H1 (cell line): ENCODE measurements at regions not wholly inside any gene's neighbourhood (a gene's known extent, or its start where the extent isn't known, plus 50 kb on each side); places are given as distances from the start of the nearest gene placed in this dataset.

ENCODE experiments used
- CTCF ChIA-PET: fragments of 300-600 bp; sonication (Branson Sonifier 250); formaldehyde crosslinking; loops from one replicate; lab custom pipeline; 2021; ENCODE audit not compliant: partially characterized antibody; lab: Charles Lee
- POLR2A ChIA-PET: fragments of 300-600 bp; sonication (Branson Sonifier 250); formaldehyde crosslinking; loops from one replicate; lab custom pipeline; 2021; ENCODE audit warnings: inconsistent platforms; ENCODE audit not compliant: partially characterized antibody; lab: Charles Lee
- DNase-seq, 2 experiments: peaks; one replicate each; pipeline versions ENCODE4 v3.0.0 to v3.0.0-alpha.2; 2010 to 2022; ENCODE audit warnings: low spot score in 2 of 2, low read depth in 1 of 2, mixed read lengths in 1 of 2
- FAIRE-seq: peaks from 2 replicates; lab custom pipeline; 2011; peaks lifted over from hg19 to GRCh38; lab: Jason Lieb, UNC
- H2AFZ ChIP-seq: 2 replicates; pipeline ENCODE4 v1.8.1; 2012; ENCODE audit warnings: low read length, inconsistent platforms
- H2AK5ac ChIP-seq: 2 replicates; pipeline ENCODE4 v1.6.1; 2013; ENCODE audit warnings: low read depth, low read length
- H2BK120ac ChIP-seq: replicated peaks from 2 replicates; pipeline ENCODE3; 2013; ENCODE audit warnings: low read depth, low read length, inconsistent platforms
- H2BK12ac ChIP-seq: 2 replicates; pipeline ENCODE4 v1.6.1; 2013; ENCODE audit warnings: low read depth, low read length
- H2BK15ac ChIP-seq: 2 replicates; pipeline ENCODE4 v1.6.1; 2013; ENCODE audit warnings: low read length
- H2BK20ac ChIP-seq: 2 replicates; pipeline ENCODE4 v1.6.1; 2013; ENCODE audit warnings: low read length
- H2BK5ac ChIP-seq: 2 replicates; pipeline ENCODE4 v1.6.1; 2013; ENCODE audit warnings: low read depth, low read length
- H3K14ac ChIP-seq: 2 replicates; pipeline ENCODE4 v1.6.1; 2013; ENCODE audit warnings: inconsistent platforms; ENCODE audit not compliant: insufficient read length
- H3K18ac ChIP-seq: 2 replicates; pipeline ENCODE4 v1.6.1; 2013; ENCODE audit warnings: low read length; ENCODE audit errors: extremely low read depth
- H3K23ac ChIP-seq: 2 replicates; pipeline ENCODE4 v1.6.1; 2013; ENCODE audit warnings: inconsistent platforms; ENCODE audit not compliant: insufficient read length
- H3K23me2 ChIP-seq: 2 replicates; pipeline ENCODE4 v1.6.1; 2013; ENCODE audit warnings: low read depth, low read length
- H3K27ac ChIP-seq: 2 replicates; pipeline ENCODE4 v1.6.1; 2011; ENCODE audit warnings: low read depth, low read length, inconsistent platforms
- H3K27me3 ChIP-seq, 4 experiments: replicated peaks in 1 of 4; 1 replicate in 1 of 4; 2 replicates in 3 of 4; pipeline versions ENCODE4 v1.6.1 to v1.8.1; 2011 to 2013; ENCODE audit warnings: low read length in 3 of 4, mild to moderate bottlenecking in 3 of 4, inconsistent platforms in 2 of 4, mixed read lengths in 2 of 4, moderate library complexity in 1 of 4; ENCODE audit not compliant: control insufficient read depth in 3 of 4, insufficient read depth in 3 of 4; ENCODE audit errors: extremely low read depth in 1 of 4
- H3K36me3 ChIP-seq, 4 experiments: 2 replicates each; pipeline versions ENCODE4 v1.6.1 to v1.8.1; 2011 to 2013; ENCODE audit warnings: mild to moderate bottlenecking in 4 of 4, low read length in 3 of 4, moderate library complexity in 2 of 4, control low read depth in 1 of 4, inconsistent platforms in 1 of 4; ENCODE audit not compliant: insufficient read depth in 4 of 4, control insufficient read depth in 2 of 4
- H3K4ac ChIP-seq: replicated peaks from 2 replicates; pipeline ENCODE3; 2013; ENCODE audit warnings: low read length, low read depth, mixed read lengths, inconsistent platforms; ENCODE audit not compliant: insufficient read length
- H3K4me1 ChIP-seq, 4 experiments: replicated peaks in 1 of 4; 1 replicate in 1 of 4; 2 replicates in 3 of 4; pipeline versions ENCODE4 v1.6.1 to v1.8.1; 2011 to 2013; ENCODE audit warnings: low read length in 3 of 4, inconsistent platforms in 2 of 4, mixed read lengths in 1 of 4; ENCODE audit not compliant: insufficient read depth in 4 of 4, control insufficient read depth in 3 of 4
- H3K4me2 ChIP-seq, 2 experiments: 2 replicates each; pipeline versions ENCODE4 v1.6.1 to v1.8.1; 2011 to 2013; ENCODE audit warnings: low read depth in 2 of 2, low read length in 2 of 2, control low read depth in 1 of 2, inconsistent platforms in 1 of 2, mild to moderate bottlenecking in 1 of 2; ENCODE audit not compliant: insufficient read depth in 1 of 2
- H3K4me3 ChIP-seq, 4 experiments: fragments of 200-600, 300-600 bp in 1 of 4; sonication (generic), shearing (Covaris generic), sonication (Bioruptor Twin) in 1 of 4; 2 replicates each; pipeline versions ENCODE4 v1.5.1 to v1.8.1; 2011 to 2016; ENCODE audit warnings: low read length in 4 of 4, low read depth in 3 of 4, control low read depth in 2 of 4, inconsistent platforms in 2 of 4, mild to moderate bottlenecking in 2 of 4, mixed read lengths in 1 of 4, moderate library complexity in 1 of 4; ENCODE audit not compliant: insufficient read depth in 2 of 4; ENCODE audit errors: extremely low read depth in 1 of 4
- H3K56ac ChIP-seq: replicated peaks from 2 replicates; pipeline ENCODE3; 2013; ENCODE audit warnings: low read depth, mild to moderate bottlenecking, mixed read lengths, low read length, inconsistent platforms; ENCODE audit not compliant: insufficient read length
- H3K79me1 ChIP-seq: 2 replicates; pipeline ENCODE4 v1.6.1; 2013; ENCODE audit warnings: low read depth, low read length, control low read depth
- H3K79me2 ChIP-seq, 2 experiments: 2 replicates each; pipeline versions ENCODE4 v1.6.1 to v1.8.1; 2012 to 2013; ENCODE audit warnings: low read length in 2 of 2, mild to moderate bottlenecking in 2 of 2, inconsistent platforms in 1 of 2; ENCODE audit not compliant: insufficient read depth in 2 of 2, control insufficient read depth in 1 of 2
- H3K9ac ChIP-seq, 4 experiments: replicated peaks in 1 of 4; 1 replicate in 1 of 4; 2 replicates in 3 of 4; pipeline versions ENCODE4 v1.6.1 to v1.8.1; 2011 to 2013; ENCODE audit warnings: low read depth in 3 of 4, low read length in 3 of 4, control low read depth in 2 of 4, mild to moderate bottlenecking in 2 of 4, moderate library complexity in 2 of 4, inconsistent platforms in 1 of 4; ENCODE audit errors: extremely low read depth in 1 of 4
- H3K9me3 ChIP-seq, 2 experiments: 2 replicates each; pipeline versions ENCODE4 v1.6.1 to v1.8.1; 2012 to 2013; ENCODE audit warnings: mild to moderate bottlenecking in 2 of 2, moderate library complexity in 2 of 2, control low read depth in 1 of 2, inconsistent platforms in 1 of 2, low read depth in 1 of 2, low read length in 1 of 2, mixed read lengths in 1 of 2; ENCODE audit not compliant: insufficient read depth in 2 of 2
- H4K20me1 ChIP-seq, 2 experiments: replicated peaks in 1 of 2; 2 replicates each; pipeline versions ENCODE3 to v1.8.1; 2011 to 2013; ENCODE audit warnings: inconsistent platforms in 2 of 2, low read length in 2 of 2, mild to moderate bottlenecking in 1 of 2; ENCODE audit not compliant: insufficient read depth in 2 of 2, control insufficient read depth in 1 of 2
- H4K5ac ChIP-seq: 2 replicates; pipeline ENCODE4 v1.6.1; 2013; ENCODE audit warnings: low read length, low read depth, mixed read lengths, inconsistent platforms; ENCODE audit not compliant: insufficient read length
- H4K8ac ChIP-seq: 2 replicates; pipeline ENCODE4 v1.8.0; 2013; ENCODE audit warnings: mild to moderate bottlenecking, moderate library complexity, low read length, inconsistent platforms; ENCODE audit not compliant: insufficient read depth; ENCODE audit errors: extremely low read depth
- H4K91ac ChIP-seq: replicated peaks from 2 replicates; pipeline ENCODE3; 2013; ENCODE audit warnings: low read length, mixed read lengths, inconsistent platforms; ENCODE audit not compliant: insufficient read length
- CHD1 ChIP-seq: IDR thresholded peaks from 2 replicates; pipeline ENCODE4 v1.6.1; 2012; ENCODE audit warnings: low read depth, low read length, improper control_type of control experiment
- EGR1 ChIP-seq: IDR thresholded peaks from 2 replicates; pipeline ENCODE4 v1.6.1; 2011; ENCODE audit warnings: low read depth, low read length, borderline replicate concordance
- KDM4A ChIP-seq: IDR thresholded peaks from one replicate; pipeline ENCODE4 v1.7.1; 2012; ENCODE audit warnings: low read depth, mild to moderate bottlenecking, moderate library complexity, low read length, inconsistent platforms; ENCODE audit not compliant: severe bottlenecking
- RNF2 ChIP-seq: fragments of 200-900, 300-1000 bp; sonication (generic); IDR thresholded peaks from 2 replicates; pipeline ENCODE4 v1.7.1; 2016; ENCODE audit warnings: borderline replicate concordance, low read depth, mild to moderate bottlenecking, antibody characterized with exemption, low read length; ENCODE audit not compliant: poor library complexity, severe bottlenecking; ENCODE audit errors: missing control alignments
- SIRT6 ChIP-seq: IDR thresholded peaks from one replicate; pipeline ENCODE4 v1.7.1; 2012; ENCODE audit warnings: low read length, inconsistent platforms
- TBP ChIP-seq: IDR thresholded peaks from 2 replicates; pipeline ENCODE4 v1.6.1; 2011; ENCODE audit warnings: low read depth, low read length, improper control_type of control experiment
- WGBS, 2 experiments: shearing (Covaris generic) in 1 of 2; methylation state at CpG; one replicate each; pipeline versions ENCODE4 v1.1.6 to v1.1.7; 2013 to 2015; ENCODE audit warnings: low lambda C conversion rate in 2 of 2, mixed read lengths in 2 of 2, inconsistent platforms in 1 of 2, low coverage in 1 of 2, missing lambda C conversion rate in 1 of 2; ENCODE audit not compliant: insufficient replicate concordance in 2 of 2, insufficient coverage in 1 of 2, insufficient read length in 1 of 2; ENCODE audit errors: extremely low coverage in 1 of 2, missing lambda C conversion rate in 1 of 2; 5-methylcytosine and 5-hydroxymethylcytosine counted together

- H4K5ac ChIP-seq = no peak overlapping the region
- no peak overlapping the region for H4K91ac ChIP-seq
- no peak overlapping the region for H2AFZ ChIP-seq
- H3K18ac ChIP-seq = no peak overlapping the region
- H3K36me3 ChIP-seq = no peaks in the 10 kb centered on the region
- no peak overlapping the region for H2BK15ac ChIP-seq
- H2BK120ac ChIP-seq = no peak overlapping the region
- H3K79me1 ChIP-seq = no peaks in the 10 kb centered on the region
- H3K27ac ChIP-seq = no peak overlapping the region
- no peak overlapping the region for H4K8ac ChIP-seq
- no peaks in the 10 kb centered on the region for H3K79me2 ChIP-seq
- CTCF ChIA-PET = no interaction called here
- H3K27me3 ChIP-seq = no peaks in the 10 kb centered on the region
- POLR2A ChIA-PET = no interaction called here
- no peak overlapping the region for H3K9ac ChIP-seq
- H2AK5ac ChIP-seq = no peak overlapping the region
- no peak overlapping the region for H3K56ac ChIP-seq
- peaks cover 6 to 8% of the 10 kb centered on the region in 2 experiments; a peak in 2 of 4 replicates for H3K9me3 ChIP-seq
- H3K23me2 ChIP-seq = no peaks in the 10 kb centered on the region
- H2BK5ac ChIP-seq = no peak overlapping the region
- H3K4ac ChIP-seq = no peak overlapping the region
- no peak overlapping the region for H3K14ac ChIP-seq
- TF ChIP-seq SIRT6 (no peak), CHD1 (no peak), RNF2 (no peak), TBP (no peak), EGR1 (no peak), KDM4A (no peak)
- H3K4me2 ChIP-seq = no peak overlapping the region
- H2BK20ac ChIP-seq = no peak overlapping the region
- no peak for FAIRE-seq
- no peak overlapping the region for H2BK12ac ChIP-seq
- no peaks in the 10 kb centered on the region for H3K4me1 ChIP-seq
- no peak overlapping the region for H3K4me3 ChIP-seq
- DNase-seq = no peak
- no peak overlapping the region for H3K23ac ChIP-seq
- H4K20me1 ChIP-seq = no peaks in the 10 kb centered on the region
- WGBS, 2 experiments = 97% methylated on average over 3 of the region's 3 CpGs; no CpG with 5 or more reads in 1 of the 2 experiments
Measured at GRCh38 chr5:74971947-74972460, 80.4 kb downstream of the GCNT4 start.
